HG03439 (cell line): ENCODE measurements at regions not wholly inside any gene's neighbourhood (a gene's known extent, or its start where the extent isn't known, plus 50 kb on each side); places are given as distances from the start of the nearest gene placed in this dataset.
"Not testable (repeated sequence)": the region's sequence is repeated elsewhere in the genome, so short reads cannot be mapped to it uniquely, and the experiment has no call there.

Source experiments
- ATAC-seq: cut with Tn5 transposase; IDR thresholded peaks from one replicate; pipeline ENCODE4 v1.9.1; 2021; ENCODE audit warnings: mild to moderate bottlenecking, moderate library complexity; ENCODE audit not compliant: unreplicated experiment

DNA sequence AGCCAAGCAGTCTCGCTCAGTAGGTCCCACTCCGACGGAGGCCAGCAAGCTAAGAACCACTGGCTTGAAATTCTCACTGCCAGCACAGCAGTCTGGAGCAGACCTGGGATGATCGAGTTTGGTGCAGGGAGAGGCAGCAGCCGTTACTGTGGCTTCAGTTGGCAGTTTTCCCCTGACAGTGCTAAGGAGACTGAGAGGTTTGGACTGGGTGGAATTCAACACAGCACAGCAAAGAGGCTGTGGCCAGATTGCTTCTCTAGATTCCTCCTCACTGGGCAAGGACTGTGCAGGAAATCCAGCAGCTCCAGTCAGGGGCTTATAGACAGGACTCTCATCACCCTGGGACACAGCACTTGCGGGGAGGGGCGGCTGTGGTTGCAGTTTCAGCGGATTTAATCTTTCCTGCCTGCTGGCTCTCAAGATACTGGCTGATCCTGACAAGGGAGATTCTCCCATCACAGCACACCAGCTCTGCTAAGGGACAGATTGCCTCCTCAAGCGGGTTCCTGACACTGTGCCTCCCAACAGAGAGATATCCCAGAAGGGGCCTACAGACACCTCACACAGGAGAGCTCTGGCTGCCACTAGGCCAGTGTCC is 122.1 kb downstream of the YIPF5 start:
- ATAC-seq: no peak

DNA sequence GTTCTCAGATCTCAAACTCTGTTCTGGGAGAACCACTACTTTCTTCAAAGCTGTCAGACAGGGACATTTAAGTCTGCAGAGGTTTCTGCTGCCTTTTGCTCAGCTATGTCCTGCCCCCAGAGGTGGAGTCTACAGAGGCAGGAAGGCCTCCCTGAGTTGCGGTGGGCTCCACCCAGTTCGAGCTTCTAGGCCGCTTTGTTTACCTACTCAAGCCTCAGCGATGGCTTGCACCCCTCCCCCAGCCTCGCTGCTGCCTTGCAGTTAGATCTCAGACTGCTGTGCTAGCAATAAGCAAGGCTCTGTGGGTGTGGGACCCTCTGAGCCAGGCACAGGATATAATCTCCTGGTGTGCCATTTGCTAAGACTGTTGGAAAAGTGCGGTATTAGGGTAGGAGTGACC is 115.1 kb downstream of the YIPF5 start:
- ATAC-seq: not testable (repeated sequence)

DNA sequence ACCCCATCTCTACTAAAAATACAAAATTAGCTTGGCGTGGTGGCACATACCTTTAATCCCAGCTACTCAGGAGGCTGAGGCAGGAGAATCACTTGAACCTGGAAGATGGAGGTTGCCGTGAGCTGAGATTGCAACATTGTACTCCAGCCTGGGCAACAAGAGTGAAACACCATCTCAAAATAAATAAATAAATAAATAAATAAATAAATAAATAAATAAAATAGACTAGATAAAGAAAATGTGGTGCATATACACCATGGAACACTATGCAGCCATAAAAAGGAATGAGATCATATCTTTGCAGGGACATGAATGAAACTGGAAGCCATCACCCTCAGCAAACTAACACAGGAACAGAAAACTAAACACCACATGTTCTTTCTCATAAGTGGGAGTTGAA is 110.4 kb downstream of the YIPF5 start:
- ATAC-seq: not testable (repeated sequence)

DNA sequence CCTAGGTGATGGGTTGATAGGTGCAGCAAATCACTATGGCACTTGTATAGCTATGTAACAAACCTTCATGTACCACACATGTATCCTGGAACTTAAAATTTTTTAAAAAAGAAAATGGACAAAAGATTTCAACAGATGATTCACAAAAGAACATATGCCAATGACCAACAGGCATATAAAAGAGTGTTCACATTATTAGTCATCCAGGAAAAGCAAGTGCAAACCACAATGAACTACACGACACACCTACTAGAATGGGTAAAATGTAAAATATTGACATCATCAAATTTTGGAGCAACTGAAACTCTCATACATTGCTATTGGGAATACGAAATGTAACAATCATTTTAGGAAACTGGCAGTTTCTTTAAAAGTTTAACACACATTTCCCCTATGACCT is 109.9 kb downstream of the YIPF5 start:
- no peak for ATAC-seq

DNA sequence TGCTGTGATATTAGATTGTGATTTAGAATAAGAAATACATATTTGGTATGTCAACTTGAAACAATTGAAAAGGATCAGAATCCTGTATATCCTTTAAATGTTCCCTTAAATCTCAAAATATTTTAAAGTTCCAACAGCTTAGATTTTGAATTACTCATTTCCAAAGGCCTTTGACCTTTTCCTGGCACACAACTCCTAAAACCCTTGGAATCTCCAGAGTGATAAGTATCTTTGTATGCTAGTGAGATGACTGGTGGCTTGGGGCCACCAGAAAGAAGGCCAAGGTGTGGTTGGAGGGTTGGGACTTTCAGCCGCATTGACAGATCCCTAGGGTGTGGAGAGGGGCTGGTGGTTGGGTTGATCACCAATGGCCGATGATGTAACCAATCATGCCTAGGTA is 104.7 kb downstream of the YIPF5 start:
- ATAC-seq: no peak

DNA sequence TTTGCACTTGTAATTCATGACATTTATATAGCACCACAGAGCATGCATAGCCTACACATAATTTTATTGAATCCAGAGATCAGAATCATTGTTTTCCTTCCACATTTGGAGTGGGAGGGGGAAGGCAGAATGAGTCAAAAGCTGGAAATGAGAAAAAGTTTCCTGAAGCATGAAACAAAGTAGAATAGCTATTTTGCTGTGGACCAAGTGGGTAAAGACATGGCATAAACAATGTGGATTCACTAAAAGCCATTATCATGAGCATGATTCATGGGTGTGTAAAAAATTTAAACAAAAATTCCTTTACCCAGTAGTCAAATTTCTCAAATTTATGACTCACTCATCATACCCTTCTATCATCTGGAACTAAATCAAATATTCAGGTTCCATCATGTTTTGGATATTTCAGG is 97.9 kb downstream of the YIPF5 start:
- no peak for ATAC-seq

DNA sequence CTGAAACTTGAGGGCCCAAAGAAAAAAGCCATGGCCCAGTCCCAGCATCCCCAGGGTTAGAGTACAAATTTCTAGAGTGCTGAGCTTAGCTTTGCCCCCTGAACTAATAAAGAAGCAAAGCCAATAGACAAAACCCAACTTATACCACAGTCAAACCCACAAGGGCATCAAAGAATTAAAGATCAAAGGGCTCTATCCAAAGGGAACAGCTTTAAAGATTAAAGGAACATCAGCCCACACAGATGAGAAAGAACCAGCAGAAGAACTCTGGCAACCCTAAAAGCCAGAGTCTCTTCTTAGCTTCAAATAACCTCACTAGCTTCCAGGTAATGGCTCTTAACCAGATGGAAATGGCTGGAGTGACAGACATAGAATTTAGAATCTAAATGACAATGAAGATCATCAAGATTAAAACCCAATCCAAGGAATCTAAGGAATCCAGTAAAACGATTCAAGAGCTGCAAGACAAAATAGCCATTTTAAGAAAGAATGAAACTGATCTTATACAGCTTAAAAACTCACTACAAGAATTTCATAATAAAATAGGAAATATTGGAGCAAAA is 93.9 kb downstream of the YIPF5 start:
- ATAC-seq: no peak

DNA sequence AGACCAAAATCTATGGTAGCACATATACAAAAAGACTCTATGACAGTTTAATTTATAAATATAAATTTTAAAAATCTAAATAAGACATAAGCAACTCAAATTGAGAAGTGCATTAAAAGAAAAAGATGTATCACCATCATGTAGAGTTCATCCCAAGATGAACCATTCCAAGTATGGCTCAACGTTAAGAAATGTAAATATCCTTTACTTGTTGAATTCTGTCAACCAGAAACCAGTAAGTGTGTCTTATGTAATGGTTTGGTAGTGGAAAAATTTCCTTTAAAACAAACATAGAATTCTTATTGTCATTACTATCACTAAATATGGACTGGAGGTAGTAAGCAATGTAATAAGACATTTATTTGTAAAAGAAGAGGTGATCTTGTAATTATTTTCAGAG is 87.3 kb downstream of the YIPF5 start:
- ATAC-seq: no peak

DNA sequence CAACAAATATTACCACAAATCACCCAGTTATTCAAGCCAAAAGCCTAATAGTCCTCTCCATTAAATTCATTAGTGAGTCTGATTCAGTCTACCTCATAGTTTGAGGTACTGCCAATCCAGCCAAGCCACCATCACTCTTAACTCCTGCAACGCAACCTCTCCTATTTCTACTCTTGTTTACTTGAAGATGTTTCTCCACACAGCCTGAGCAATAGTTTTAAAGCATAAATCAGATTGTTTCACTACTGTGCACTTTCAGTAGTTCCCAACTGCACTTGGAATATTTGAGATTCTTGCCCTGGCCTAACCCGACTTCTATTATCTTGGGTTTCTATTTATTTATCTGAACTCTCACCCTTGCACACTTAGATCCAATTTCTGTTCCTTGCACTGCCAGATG is 85.5 kb downstream of the YIPF5 start:
- ATAC-seq: no peak

DNA sequence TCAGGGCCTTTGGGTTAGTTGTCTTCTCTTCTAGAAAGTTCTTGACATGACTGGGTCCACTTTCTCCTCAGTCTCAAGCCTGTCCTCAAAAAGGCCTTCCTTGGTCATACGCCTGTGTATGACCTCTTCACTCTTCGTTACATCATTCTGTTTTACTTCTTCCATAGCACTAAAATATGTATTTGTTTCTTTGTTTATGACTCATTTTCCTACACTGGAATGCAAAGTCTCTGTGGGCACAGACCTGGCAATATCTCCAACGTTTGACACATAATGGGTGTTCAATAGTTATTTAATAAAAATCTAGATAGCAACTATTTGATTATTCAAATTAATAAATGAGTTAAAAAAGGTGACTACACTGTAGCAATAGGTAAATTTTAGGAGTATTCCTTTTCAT is 85.1 kb downstream of the YIPF5 start:
- ATAC-seq: no peak

DNA sequence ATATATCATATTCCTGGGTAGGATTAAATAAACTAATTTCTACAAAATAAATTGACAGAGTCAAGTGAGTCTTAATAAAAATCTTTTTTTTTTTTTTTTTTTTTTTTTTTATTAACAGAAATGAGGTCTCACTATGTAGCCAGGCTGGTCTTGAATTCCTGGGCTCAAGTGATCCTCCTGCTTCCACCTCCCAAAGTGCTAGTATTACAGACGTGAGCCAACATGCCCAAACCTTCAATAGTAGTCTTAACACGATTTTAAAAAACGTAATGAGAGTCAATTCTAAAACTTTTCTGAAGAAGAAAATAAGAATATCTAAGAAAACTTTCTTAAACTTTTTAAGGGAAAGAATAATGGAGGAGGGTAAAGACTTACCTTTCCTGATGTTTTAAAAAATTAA is 84.2 kb downstream of the YIPF5 start:
- no peak for ATAC-seq

DNA sequence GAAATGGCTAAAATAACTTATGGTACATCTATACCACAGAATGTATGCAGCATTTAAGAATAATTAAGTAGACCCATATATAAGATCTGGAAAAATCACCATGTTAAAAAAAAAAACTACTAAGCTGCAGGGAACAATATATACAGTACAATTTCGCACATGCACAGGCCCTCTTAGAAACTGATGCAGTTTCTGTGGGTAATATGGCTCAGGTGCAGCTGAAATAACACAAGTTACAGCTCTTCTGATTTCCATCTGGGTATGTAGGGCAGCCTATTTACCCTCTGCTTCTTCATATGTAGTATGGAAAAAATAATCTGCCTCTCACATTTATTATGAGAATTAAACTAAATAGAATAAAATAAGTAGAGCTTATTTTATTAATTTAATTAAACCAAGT is 82.9 kb downstream of the YIPF5 start:
- no peak for ATAC-seq

DNA sequence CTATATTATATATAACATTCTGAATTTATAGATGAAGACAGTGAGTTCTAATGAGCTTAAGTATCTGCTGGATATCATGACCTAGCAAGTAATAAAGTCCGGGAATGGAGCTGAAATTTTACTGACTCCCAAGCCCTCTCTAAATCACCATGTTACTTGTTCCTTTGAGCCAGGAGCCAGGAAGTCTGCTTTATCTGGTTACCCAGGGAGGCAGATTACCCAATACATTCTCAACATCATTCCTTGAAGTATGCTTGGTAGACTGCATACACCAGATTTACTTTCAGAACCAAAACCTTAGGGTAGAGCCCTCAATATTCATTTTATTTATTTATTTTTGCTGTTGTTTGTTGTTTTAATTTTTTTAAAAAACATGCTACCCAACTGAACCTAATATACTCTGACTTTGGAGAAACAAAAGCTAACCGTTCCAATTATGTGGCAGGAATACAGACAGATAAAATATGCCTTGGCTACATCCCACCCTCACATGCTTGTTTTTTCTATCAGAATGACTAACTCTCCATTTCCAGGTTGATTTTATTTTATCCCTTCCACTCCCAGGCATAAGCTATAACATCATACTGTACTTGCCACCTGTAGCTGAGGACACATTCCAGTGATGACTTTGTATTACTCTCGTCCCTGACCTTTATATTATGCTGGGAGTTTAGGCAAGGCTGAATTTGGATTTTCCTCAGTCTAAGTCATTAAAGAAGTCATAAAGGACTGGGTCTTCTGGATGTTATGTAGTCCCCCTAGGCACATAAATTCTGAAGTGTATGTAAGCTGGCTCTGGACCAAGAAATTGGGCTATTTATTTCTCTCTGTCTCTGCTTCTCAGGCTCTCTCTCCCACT is 82.0 kb downstream of the YIPF5 start:
- no peak for ATAC-seq

DNA sequence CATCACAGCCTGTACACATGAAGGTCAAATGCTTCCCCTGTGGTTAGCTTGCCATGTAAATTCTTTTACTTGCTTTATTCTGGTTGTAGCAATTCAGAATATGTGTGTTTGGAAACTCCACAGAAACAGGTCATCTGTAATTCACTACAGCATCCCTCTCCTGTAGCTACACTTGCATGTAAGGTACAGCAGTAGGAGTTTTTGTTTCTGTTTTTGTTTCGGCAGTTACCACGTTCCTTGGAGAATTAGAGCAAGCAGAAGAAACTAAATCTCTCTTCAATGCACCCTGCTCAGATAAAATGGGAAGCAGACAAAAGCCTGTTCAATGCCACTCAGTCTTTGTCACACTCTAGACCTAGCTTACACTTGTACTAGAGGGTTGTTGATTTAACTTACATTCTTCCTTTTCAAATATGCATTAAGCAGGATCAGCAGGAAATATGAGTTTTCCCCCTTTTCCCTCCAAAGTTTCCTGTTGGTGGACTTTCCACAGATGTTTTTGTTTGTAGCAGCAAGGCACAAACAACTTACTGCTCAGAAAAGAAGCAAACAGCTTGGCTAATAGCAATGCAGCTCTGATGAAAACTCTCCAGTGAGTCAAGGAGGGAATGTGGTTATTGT is 80.9 kb downstream of the YIPF5 start:
- no peak for ATAC-seq

DNA sequence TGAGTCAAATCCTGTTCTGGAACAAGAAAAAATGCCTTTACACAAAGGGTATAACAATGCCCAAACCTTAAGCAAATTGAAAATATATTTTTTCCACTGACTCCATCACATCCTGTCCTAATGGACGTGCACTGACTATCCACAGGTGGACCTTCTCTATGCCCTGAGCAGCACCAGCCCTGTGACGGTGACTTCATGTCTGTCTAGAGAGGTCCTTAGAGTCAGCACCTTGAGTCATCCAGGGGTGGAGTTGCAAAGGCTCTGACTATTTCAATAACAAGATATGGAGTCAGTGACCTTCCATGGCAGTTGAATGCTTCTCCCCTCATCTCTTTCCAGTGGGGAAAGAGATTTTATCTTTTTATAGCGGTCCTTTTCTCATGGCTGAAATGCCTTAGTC is 78.0 kb downstream of the YIPF5 start:
- no peak for ATAC-seq

DNA sequence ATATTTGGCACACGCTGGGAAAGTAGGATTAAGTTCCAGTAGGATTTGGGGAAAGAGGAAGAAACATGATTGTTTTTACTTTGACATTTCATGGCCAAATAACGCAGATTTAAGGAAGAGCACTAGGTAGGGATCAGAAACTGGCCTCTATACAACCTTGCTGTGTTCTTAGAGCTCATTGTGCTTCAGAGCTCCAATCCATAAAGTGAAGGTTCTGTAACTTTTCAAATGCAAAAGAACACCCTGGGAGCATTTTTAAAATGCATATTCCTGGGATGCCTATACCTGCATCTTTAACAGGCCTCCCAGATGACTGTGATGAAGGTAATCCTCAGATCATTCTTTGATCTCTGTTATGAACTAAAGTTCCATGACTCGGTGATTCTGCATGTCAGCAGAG is 77.1 kb downstream of the YIPF5 start:
- no peak for ATAC-seq

DNA sequence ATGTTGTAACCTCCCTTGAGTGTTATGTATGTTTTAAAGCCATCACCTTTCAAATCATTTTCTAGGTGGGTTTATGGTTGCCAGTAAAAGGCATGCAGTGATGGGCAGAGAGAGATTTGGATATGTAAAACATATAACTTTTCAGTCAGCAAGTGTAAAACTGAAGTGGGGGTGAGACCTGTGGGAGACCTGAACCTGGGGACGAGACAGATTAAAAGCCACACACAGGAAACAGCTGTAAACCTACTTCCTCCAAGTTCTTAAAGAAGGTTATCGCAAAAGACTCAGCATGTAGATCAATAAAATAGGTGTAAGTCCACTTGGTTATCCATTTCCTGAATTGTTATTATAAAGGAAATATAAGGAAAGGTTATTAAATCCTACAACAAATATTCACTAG is 76.6 kb downstream of the YIPF5 start:
- ATAC-seq: no peak

DNA sequence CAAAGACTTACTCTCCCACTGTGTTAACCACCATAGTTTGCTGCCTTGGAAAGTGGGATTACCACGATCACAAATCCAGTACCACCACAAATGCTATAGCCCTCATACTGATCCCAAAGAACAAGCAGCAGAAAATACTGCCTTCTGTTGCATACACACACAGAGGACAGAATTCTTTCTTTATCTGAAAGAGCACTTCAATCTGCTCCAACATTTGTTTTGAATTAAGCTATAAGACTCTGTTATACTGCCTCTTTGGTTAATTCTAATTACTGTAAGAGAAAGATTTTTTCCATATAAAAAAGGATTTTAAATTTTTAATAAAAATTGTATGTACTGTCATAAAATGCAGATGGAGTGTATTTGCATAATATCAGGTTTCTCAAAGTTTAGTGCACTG is 69.8 kb downstream of the YIPF5 start:
- no peak for ATAC-seq

DNA sequence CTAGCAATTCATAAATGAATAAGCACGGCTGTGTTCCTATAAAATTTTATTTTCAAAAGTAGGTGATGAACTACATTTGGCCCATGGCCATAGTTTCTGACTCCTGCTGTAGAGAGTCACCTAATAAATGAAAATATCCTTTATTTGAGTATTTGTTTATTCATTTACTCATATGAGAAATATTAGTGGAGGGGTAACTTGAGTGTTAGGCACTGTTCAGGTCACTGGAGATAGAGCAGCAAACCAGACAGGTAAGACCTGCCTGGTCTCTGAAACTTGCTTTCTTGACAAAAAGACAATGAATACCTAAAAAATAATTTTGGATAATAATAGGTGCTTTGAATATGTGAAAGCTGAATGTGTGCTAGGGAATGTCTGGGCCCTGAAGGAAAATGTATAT is 68.8 kb downstream of the YIPF5 start:
- ATAC-seq: no peak

DNA sequence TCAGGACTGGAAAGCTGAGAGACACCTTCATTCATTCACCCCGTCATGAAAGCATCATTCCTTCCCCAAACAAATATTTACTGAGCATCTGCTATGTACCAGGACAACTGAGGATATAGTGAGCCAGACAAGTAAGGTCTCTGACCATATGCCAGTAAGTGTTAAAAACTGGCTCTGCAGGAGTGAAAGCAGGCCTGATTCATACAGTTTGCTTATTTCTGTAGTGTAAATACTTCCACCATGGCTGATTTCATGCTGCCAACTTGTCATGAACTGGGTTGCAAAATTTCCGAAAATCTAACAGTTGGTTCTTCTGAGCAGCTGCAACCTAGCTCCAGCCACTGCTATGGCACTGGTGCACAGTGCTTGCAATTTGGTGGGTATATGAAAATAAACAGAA is 68.1 kb downstream of the YIPF5 start:
- ATAC-seq: no peak

DNA sequence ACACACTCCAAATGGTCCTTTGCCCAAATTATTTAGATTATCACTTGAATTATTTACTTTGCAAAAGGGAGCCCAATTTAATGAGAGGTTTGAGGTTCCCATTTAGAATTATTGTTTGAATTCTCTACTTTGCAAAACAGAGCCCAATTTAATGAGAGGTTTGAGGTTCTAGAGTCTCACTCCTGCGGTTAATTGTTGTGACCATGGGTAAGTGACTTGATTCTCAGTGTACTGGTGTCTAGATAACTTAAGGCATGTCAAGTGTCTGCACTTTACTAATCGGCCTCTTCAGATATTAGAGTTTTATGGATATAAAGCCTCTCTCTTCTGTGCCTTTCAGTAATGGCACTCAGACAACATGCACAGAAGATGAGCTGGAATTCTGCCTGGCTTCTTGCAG is 67.5 kb downstream of the YIPF5 start:
- ATAC-seq: no peak
